NCI-H128 (cell line): ENCODE measurements at regions not wholly inside any gene's neighbourhood (a gene's known extent, or its start where the extent isn't known, plus 50 kb on each side); places are given as distances from the start of the nearest gene placed in this dataset.

Source experiments
- DNase-seq: peaks from one replicate; lab custom pipeline; 2025; ENCODE audit not compliant: unreplicated experiment; lab: John Stamatoyannopoulos, UW

GRCh38 chr10:20726381-20726780, 170.7 kb downstream of the NEBL start:
- no peak for DNase-seq

GRCh38 chr10:20714979-20715378, 182.1 kb downstream of the NEBL start:
- DNase-seq = no peak

GRCh38 chr10:20714518-20714917, 182.6 kb downstream of the NEBL start:
- DNase-seq = no peak

GRCh38 chr10:20713420-20713819, 183.7 kb downstream of the NEBL start:
- DNase-seq = no peak

- DNase-seq = no peak
Measured at GRCh38 chr10:20712774-20713173, 184.3 kb downstream of the NEBL start.

- DNase-seq = no peak
Measured at GRCh38 chr10:20709708-20710107, 187.4 kb downstream of the NEBL start.

- DNase-seq = no peak
Measured at GRCh38 chr10:20708305-20708704, 188.8 kb downstream of the NEBL start.

- DNase-seq = no peak
Measured at GRCh38 chr10:20707251-20707650, 189.9 kb downstream of the NEBL start.

- no peak for DNase-seq
Measured at GRCh38 chr10:20698837-20699236, 198.3 kb downstream of the NEBL start.

- DNase-seq = no peak
Measured at GRCh38 chr10:20694296-20694695, 202.8 kb downstream of the NEBL start.

- DNase-seq = no peak
Measured at GRCh38 chr10:20688797-20689544, 208.1 kb downstream of the NEBL start.

GRCh38 chr10:20686015-20686635, 211.0 kb downstream of the NEBL start:
- DNase-seq = no peak

- no peak for DNase-seq
Measured at GRCh38 chr10:20685462-20685861, 211.6 kb downstream of the NEBL start.

GRCh38 chr10:20683345-20683744, 213.8 kb downstream of the NEBL start:
- DNase-seq = no peak

GRCh38 chr10:20682782-20683181, 214.3 kb downstream of the NEBL start:
- no peak for DNase-seq

- no peak for DNase-seq
Measured at GRCh38 chr10:20677340-20677739, 219.8 kb downstream of the NEBL start.

- DNase-seq = no peak
Measured at GRCh38 chr10:20674926-20675325, 222.2 kb downstream of the NEBL start.

- DNase-seq = no peak
Measured at GRCh38 chr10:20673175-20673574, 223.9 kb downstream of the NEBL start.

- no peak for DNase-seq
Measured at GRCh38 chr10:20672741-20673140, 224.4 kb downstream of the NEBL start.

- no peak for DNase-seq
Measured at GRCh38 chr10:20670579-20670978, 226.5 kb downstream of the NEBL start.

GRCh38 chr10:20668985-20669384, 228.1 kb downstream of the NEBL start:
- DNase-seq = no peak

GRCh38 chr10:20662742-20663141, 234.4 kb downstream of the NEBL start:
- DNase-seq = no peak

GRCh38 chr10:20659225-20659624, 237.9 kb downstream of the NEBL start:
- DNase-seq = no peak
